ENCODE measurements at regions not wholly inside any gene's neighbourhood (a gene's known extent, or its start where the extent isn't known, plus 50 kb on each side); places are given as distances from the start of the nearest gene placed in this dataset.

- Histone ChIP-seq H3K36me3 (ENCODE audit: control insufficient read depth, insufficient read depth, low read length) (no peaks in the 10 kb centered on the region), H3K27me3 (ENCODE audit: control insufficient read depth, insufficient read depth, low read length) (no peaks in the 10 kb centered on the region), H3K4me3 (ENCODE audit: low read depth, low read length) (no peak overlapping the region)
- TF ChIP-seq CTCF (IDR thresholded peaks at IDR 0.05; ENCODE audit: insufficient read depth, low read length, poor library complexity, severe bottlenecking): no peak
- DNase-seq (ENCODE audit: low read depth): no peak
Observed at GRCh38 chr6:22959571-22959970, 390.2 kb downstream of the HDGFL1 start.

GRCh38 chr6:22964334-22964733, 395.0 kb downstream of the HDGFL1 start:
- Histone ChIP-seq H3K36me3 (ENCODE audit: control insufficient read depth, insufficient read depth, low read length) (no peaks in the 10 kb centered on the region), H3K4me3 (ENCODE audit: low read depth, low read length) (no peak overlapping the region), H3K27me3 (ENCODE audit: control insufficient read depth, insufficient read depth, low read length) (no peaks in the 10 kb centered on the region)
- no peak for TF ChIP-seq CTCF (IDR thresholded peaks at IDR 0.05; ENCODE audit: insufficient read depth, low read length, poor library complexity, severe bottlenecking)
- DNase-seq (ENCODE audit: low read depth): no peak

- Histone ChIP-seq H3K36me3 (ENCODE audit: control insufficient read depth, insufficient read depth, low read length) (no peaks in the 10 kb centered on the region), H3K27me3 (ENCODE audit: control insufficient read depth, insufficient read depth, low read length) (no peaks in the 10 kb centered on the region), H3K4me3 (ENCODE audit: low read depth, low read length) (no peak overlapping the region)
- DNase-seq (ENCODE audit: low read depth): no peak
- TF ChIP-seq CTCF (IDR thresholded peaks at IDR 0.05; ENCODE audit: insufficient read depth, low read length, poor library complexity, severe bottlenecking): no peak
Observed at GRCh38 chr6:22965889-22966288, 396.5 kb downstream of the HDGFL1 start.

GRCh38 chr6:22966691-22967422, 397.5 kb downstream of the HDGFL1 start:
- TF ChIP-seq CTCF (IDR thresholded peaks at IDR 0.05; ENCODE audit: insufficient read depth, low read length, poor library complexity, severe bottlenecking): no peak
- DNase-seq (ENCODE audit: low read depth): no peak
- H3K36me3 ChIP-seq (ENCODE audit: control insufficient read depth, insufficient read depth, low read length): no peaks in the 10 kb centered on the region
- no peaks in the 10 kb centered on the region for H3K27me3 ChIP-seq (ENCODE audit: control insufficient read depth, insufficient read depth, low read length)
- no peak overlapping the region for H3K4me3 ChIP-seq (ENCODE audit: low read depth, low read length)

- Histone ChIP-seq H3K36me3 (ENCODE audit: control insufficient read depth, insufficient read depth, low read length) (no peaks in the 10 kb centered on the region), H3K4me3 (ENCODE audit: low read depth, low read length) (no peak overlapping the region), H3K27me3 (ENCODE audit: control insufficient read depth, insufficient read depth, low read length) (no peaks in the 10 kb centered on the region)
- no peak for DNase-seq (ENCODE audit: low read depth)
- TF ChIP-seq CTCF (IDR thresholded peaks at IDR 0.05; ENCODE audit: insufficient read depth, low read length, poor library complexity, severe bottlenecking): no peak
Observed at GRCh38 chr6:22970004-22970403, 400.6 kb downstream of the HDGFL1 start.

GRCh38 chr6:22972771-22973170, 403.4 kb downstream of the HDGFL1 start:
- Histone ChIP-seq H3K4me3 (ENCODE audit: low read depth, low read length) (no peak overlapping the region), H3K27me3 (ENCODE audit: control insufficient read depth, insufficient read depth, low read length) (no peaks in the 10 kb centered on the region), H3K36me3 (ENCODE audit: control insufficient read depth, insufficient read depth, low read length) (no peaks in the 10 kb centered on the region)
- DNase-seq (ENCODE audit: low read depth): no peak
- TF ChIP-seq CTCF (IDR thresholded peaks at IDR 0.05; ENCODE audit: insufficient read depth, low read length, poor library complexity, severe bottlenecking): no peak

Data from kidney epithelial cell (primary cell).